Activated T-cell treated with anti-CD3 and anti-CD28 coated beads, Interleukin-2, amount 50 U/mL, for 4 hours (primary cell): ENCODE measurements at regions not wholly inside any gene's neighbourhood (a gene's known extent, or its start where the extent isn't known, plus 50 kb on each side); places are given as distances from the start of the nearest gene placed in this dataset.
"Not testable (repeated sequence)": the region's sequence is repeated elsewhere in the genome, so short reads cannot be mapped to it uniquely, and the experiment has no call there.

Experiments used
- ATAC-seq, 2 donors: fragments of 200-7000 bp; cut with Tn5 transposase; one replicate each; pipeline ENCODE4 v1.10.0; 2021
- DNase-seq: peaks from one replicate; pipeline ENCODE4 v3.0.0-alpha.2; 2020
- H3K27me3 Mint-ChIP-seq: one replicate; pipeline ENCODE4 v1.8.0; 2021; ENCODE audit warnings: low read depth, mixed read lengths
- H3K36me3 Mint-ChIP-seq: one replicate; pipeline ENCODE4 v1.8.0; 2022; ENCODE audit warnings: mixed read lengths; ENCODE audit not compliant: insufficient read depth
- H3K4me1 Mint-ChIP-seq: one replicate; pipeline ENCODE4 v1.8.0; 2021; ENCODE audit warnings: low read depth, mixed read lengths
- H3K4me3 Mint-ChIP-seq: one replicate; pipeline ENCODE4 v1.8.0; 2021; ENCODE audit warnings: mild to moderate bottlenecking, moderate library complexity, mixed read lengths
- H3K9me3 Mint-ChIP-seq: one replicate; pipeline ENCODE4 v1.8.0; 2021; ENCODE audit warnings: mixed read lengths

DNA sequence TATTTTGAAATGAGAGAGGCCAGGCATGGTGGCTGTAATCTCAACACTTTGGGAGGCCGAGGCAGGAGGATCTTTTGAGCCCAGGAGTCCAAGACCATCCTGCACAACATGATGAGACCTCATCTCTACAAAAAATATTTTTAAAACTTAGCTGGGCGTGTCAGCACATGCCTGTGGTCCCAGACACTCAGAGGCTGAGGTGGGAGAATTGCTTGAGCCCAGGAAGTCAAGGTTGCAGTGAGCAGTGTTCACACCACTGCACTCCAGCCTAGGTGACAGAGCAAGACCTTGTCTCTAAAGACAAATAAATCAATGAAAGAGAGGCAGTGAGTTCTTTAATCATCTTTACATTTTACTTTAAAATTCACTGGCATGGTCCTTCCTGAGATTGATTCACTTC lies 124.5 kb downstream of the DUSP6 start:
- Mint-ChIP-seq H3K9me3 (no peaks in the 10 kb centered on the region), H3K4me1 (peaks cover 69% of the 10 kb centered on the region), H3K36me3 (no peaks in the 10 kb centered on the region), H3K27me3 (no peaks in the 10 kb centered on the region), H3K4me3 (no peak overlapping the region)
- DNase-seq (no peak), ATAC-seq (no peak)

DNA sequence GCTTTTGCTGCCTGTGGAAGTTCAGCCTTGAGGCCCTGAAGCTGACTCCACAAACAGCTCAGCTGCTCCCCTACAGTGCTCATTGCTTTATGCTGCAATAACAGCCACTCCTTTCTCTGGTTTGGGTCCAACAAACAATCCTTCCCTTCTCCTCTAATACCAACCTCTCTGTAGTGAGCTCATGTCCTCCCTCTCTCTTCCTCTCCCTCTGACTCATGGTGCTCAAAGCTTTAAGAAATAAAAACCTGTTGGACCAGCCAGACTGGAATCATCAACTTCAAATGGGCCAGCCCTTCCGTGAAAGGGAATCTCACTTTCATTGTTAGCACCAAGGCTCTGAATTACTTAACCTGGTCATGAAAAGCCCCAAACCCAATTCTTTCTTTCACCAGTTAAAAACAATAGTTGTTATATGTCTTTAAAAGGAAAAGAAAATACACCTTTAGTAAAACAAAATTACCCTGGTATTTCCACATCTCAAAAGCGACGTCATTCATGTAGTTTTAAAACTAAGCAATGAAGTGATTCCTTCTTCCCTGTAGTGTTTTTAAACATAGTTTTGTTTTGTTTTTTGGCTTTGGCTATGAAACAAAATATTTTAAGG lies 126.4 kb downstream of the DUSP6 start:
- ATAC-seq (peak; percentile 70), DNase-seq (no peak)
- H3K4me1 Mint-ChIP-seq, result peaks cover 54% of the 10 kb centered on the region
- H3K36me3 Mint-ChIP-seq, result no peaks in the 10 kb centered on the region
- no peaks in the 10 kb centered on the region for H3K9me3 Mint-ChIP-seq
- H3K27me3 Mint-ChIP-seq, result no peaks in the 10 kb centered on the region
- H3K4me3 Mint-ChIP-seq, result peak overlapping the region; percentile 53

DNA sequence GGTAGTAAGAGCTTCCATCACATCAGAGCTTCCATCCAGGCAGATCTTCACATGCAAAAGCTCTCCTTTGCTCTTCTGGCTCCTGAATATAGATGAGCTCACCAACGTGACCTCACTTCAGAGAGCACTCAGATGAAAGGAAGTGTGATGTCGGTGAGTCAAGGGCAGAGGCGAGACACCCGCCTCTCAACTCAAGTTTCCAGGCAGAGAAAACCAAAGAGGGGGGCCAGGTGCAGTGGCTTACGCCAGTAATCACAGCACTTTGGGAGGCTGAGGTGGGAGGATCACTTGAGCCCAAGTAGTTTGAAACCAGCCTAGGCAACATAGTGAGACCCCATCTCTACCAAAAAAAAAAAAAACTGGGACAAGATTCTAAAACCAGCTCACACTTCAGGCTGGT lies 126.9 kb downstream of the DUSP6 start:
- H3K4me3 Mint-ChIP-seq, result peak overlapping the region; percentile 53
- DNase-seq, result peak; percentile 73
- peak; percentile 95 for ATAC-seq
- H3K4me1 Mint-ChIP-seq, result peaks cover 51% of the 10 kb centered on the region
- H3K27me3 Mint-ChIP-seq, result no peaks in the 10 kb centered on the region
- no peaks in the 10 kb centered on the region for H3K36me3 Mint-ChIP-seq
- no peaks in the 10 kb centered on the region for H3K9me3 Mint-ChIP-seq

DNA sequence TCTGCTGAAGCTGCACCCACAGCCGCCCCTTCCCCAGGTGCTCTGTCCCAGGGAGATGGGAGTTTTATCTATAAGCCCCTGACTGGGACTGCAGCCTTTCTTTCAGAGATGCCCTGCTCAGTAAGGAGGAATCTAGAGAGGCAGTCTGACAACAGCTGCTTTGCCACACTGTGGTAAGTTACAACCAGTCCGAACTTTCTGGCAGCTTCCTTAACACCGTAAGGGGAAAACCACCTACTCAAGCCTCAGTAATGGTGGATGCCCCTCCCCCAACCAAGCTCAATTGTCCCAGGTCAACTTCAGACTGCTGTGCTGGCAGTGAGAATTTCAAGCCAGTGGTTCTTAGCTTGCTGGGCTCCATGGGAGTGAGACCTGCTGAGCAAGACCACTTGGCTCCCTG lies 129.7 kb downstream of the DUSP6 start:
- not testable (repeated sequence) for DNase-seq, ATAC-seq, H3K27me3 Mint-ChIP-seq, H3K36me3 Mint-ChIP-seq, H3K9me3 Mint-ChIP-seq, H3K4me3 Mint-ChIP-seq
- peaks cover 38% of the 10 kb centered on the region for H3K4me1 Mint-ChIP-seq

DNA sequence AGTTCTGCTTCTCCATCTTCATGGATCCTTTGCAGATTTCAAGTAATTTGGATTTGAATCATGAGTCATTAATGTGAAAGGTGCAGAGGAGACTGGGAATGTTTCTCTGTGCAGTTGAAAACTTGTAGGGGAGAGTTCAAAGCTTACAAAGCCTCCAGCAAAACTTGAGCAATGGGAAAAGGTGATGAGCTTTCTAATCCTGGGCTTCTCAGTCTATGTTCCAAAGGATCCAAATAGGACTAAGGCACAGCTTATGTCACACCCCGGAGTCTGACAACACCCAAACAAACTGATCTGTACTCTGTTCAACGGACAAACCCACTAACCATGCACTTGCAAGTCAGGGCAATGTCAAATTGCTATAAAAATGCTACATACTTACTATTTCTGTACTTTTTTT lies 134.8 kb downstream of the DUSP6 start:
- peaks cover 5% of the 10 kb centered on the region for H3K4me1 Mint-ChIP-seq
- H3K36me3 Mint-ChIP-seq, result no peaks in the 10 kb centered on the region
- ATAC-seq, result no peak
- H3K27me3 Mint-ChIP-seq, result no peaks in the 10 kb centered on the region
- DNase-seq, result no peak
- no peaks in the 10 kb centered on the region for H3K9me3 Mint-ChIP-seq
- H3K4me3 Mint-ChIP-seq, result no peak overlapping the region

DNA sequence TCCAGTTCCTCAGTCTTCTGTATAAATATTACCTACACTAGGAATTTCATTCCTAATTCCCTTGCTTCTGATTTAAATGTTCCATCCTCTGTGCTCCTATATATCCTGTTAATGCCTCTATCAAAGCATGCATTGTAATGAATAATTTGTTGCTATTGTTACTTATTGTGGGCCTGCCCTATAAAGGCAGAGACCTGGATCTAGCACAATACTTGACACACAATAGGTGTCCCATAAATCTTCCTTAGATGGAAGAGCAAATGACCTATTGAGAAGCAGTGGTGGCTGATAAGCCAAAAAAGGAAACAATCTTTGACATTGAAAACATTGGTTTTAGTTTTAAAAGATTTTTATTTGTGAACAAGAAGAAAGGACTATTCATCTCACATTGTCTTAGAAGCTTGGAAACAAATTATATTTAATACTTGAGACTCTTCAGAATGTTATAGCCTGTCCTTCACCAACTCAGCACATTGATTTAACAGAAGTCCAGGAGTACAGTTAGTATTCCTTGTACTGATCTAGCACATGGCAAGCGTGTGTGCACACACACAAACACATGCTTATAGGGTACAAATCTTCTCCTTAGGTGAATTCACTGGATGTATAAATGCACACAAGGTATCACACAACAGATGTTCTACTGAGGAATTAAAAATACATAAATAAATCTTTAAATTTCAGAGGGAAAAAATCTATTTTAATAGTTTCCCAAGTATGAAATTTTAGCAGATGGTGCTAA lies 135.9 kb downstream of the DUSP6 start:
- Mint-ChIP-seq H3K4me3 (no peak overlapping the region), H3K9me3 (no peaks in the 10 kb centered on the region), H3K4me1 (peaks cover 15% of the 10 kb centered on the region), H3K27me3 (no peaks in the 10 kb centered on the region), H3K36me3 (no peaks in the 10 kb centered on the region)
- DNase-seq (no peak), ATAC-seq (no peak)

DNA sequence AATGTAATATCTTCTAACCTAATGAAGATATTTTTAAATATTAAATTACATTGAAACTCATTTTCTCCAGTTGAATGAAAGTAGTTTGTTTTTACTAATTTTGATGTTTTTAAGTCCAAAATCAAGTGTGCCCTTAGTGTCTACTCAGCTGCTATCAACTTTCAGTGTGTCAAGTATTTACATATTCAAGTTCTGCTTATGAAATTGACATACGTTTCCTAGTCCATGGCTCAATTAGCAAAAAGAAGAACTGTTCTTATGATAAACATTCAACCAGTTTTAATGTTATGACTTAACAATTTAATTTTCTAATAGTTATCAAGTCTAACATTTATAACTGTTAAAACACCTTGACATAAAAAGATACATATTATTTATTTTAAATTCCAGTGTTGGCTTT lies 137.1 kb downstream of the DUSP6 start:
- no peaks in the 10 kb centered on the region for H3K36me3 Mint-ChIP-seq
- no peaks in the 10 kb centered on the region for H3K9me3 Mint-ChIP-seq
- DNase-seq, result no peak
- no peaks in the 10 kb centered on the region for H3K27me3 Mint-ChIP-seq
- peaks cover 15% of the 10 kb centered on the region for H3K4me1 Mint-ChIP-seq
- ATAC-seq, result no peak
- H3K4me3 Mint-ChIP-seq, result no peak overlapping the region

DNA sequence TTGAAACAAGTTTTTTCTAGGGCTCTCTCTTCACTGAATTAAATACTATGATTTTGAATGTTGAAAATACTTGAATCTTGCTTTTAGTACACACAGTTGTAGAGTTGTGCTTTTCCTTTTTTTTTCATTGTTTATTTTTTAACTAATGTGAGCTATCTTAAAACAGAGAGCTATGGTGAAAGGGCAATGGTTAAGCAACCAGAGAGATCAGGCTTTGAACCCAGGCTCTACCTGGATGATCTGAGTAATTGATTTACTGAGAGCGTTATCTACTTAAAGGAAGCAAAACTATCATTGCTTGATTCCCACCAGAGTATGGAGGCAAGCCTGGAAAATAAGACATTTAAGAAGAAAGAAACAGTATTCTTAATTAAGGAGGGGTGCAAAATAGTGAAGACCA lies 138.6 kb downstream of the DUSP6 start:
- Mint-ChIP-seq H3K9me3 (no peaks in the 10 kb centered on the region), H3K27me3 (no peaks in the 10 kb centered on the region), H3K4me3 (no peak overlapping the region), H3K36me3 (no peaks in the 10 kb centered on the region), H3K4me1 (peaks cover 15% of the 10 kb centered on the region)
- DNase-seq (no peak), ATAC-seq (no peak)

DNA sequence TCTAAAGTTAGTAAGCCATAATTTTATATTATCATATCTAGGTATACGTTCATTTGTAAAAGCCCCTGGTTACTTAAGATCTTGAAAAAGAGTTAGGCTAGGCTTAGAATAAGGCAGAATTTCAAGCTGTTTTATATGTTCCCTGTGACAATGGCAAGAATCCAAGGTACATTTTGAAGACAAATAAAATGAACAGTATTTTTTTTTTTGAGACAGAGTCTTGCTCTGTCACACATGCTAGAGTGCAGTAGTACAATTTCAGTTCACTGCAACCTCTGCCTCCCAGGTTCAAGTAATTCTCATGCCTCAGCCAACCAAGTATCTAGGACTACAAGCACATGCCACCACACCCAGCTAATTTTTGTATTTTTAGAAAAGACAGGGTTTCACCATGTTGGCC lies 139.2 kb downstream of the DUSP6 start:
- no peak for DNase-seq
- H3K27me3 Mint-ChIP-seq, result no peaks in the 10 kb centered on the region
- peaks cover 15% of the 10 kb centered on the region for H3K4me1 Mint-ChIP-seq
- H3K36me3 Mint-ChIP-seq, result no peaks in the 10 kb centered on the region
- no peaks in the 10 kb centered on the region for H3K9me3 Mint-ChIP-seq
- no peak for ATAC-seq
- no peak overlapping the region for H3K4me3 Mint-ChIP-seq

DNA sequence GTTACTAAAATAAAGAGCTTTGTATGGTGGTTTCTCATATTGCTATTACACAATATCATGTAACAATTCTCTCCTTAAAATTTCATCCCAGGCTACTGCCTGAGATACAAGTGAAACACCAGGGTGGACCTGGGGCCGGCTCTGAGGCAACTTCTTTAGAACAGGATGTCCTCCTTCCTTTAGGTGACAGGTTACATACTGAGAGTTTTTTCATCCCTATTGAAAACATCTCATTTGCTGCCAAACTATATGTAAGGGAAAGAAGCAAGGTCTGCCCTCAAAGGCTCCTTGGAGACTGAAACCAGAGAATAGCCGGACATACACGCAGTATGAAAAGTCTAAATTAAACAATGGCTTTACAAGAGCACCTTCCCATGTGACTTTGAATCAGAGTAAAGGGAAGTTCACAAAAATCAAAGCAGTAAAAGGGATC lies 139.9 kb downstream of the DUSP6 start:
- no peak for ATAC-seq
- H3K9me3 Mint-ChIP-seq, result no peaks in the 10 kb centered on the region
- H3K4me3 Mint-ChIP-seq, result no peak overlapping the region
- H3K27me3 Mint-ChIP-seq, result no peaks in the 10 kb centered on the region
- no peak for DNase-seq
- H3K36me3 Mint-ChIP-seq, result no peaks in the 10 kb centered on the region
- peaks cover 15% of the 10 kb centered on the region for H3K4me1 Mint-ChIP-seq

DNA sequence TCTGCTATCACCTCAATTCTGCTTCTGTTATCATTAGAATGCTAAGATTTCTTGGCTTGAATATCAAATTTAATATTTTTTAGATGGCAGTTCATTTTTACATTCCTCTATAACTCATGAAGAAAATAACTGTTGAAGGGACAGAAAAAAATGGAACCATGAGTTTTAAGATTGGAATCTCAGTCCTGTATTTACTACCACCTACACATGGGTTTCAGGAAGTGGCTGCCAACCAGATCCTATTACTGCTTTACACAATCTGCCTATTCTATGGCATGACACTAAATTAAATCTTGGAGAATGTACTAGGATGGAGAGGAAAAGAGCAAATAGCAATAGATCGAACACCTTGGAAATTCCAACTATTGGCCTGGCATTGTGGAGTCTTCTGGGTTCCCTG lies 140.8 kb downstream of the DUSP6 start:
- ATAC-seq, result no peak

DNA sequence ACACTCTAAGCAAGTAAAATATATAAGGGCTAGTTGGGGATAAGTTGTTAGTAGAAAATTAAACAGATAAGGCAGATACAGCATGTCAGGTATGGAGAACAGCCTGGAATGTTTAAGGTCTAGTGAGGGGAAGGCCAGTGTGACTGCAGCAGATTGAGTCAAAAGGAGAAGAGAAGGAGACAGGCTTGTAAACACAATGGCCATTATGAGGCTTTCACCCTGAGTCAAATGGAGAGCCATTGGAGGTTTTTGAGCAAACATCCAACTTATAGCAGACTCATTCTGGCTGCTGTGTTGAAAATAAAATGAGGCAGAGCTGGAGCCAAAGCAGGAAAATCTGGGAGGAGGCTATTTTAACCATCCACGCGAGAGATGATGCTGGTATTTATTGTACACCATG lies 142.0 kb downstream of the DUSP6 start:
- Mint-ChIP-seq H3K4me3 (no peak overlapping the region), H3K27me3 (no peaks in the 10 kb centered on the region), H3K36me3 (no peaks in the 10 kb centered on the region), H3K4me1 (peaks cover 20% of the 10 kb centered on the region), H3K9me3 (no peaks in the 10 kb centered on the region)
- DNase-seq, result no peak
- no peak for ATAC-seq

More for the DNA sequence above, 140.8 kb downstream of the DUSP6 start:
- DNase-seq, result no peak
- peaks cover 16% of the 10 kb centered on the region for H3K4me1 Mint-ChIP-seq
- H3K4me3 Mint-ChIP-seq, result no peak overlapping the region
- no peaks in the 10 kb centered on the region for H3K36me3 Mint-ChIP-seq
- no peaks in the 10 kb centered on the region for H3K27me3 Mint-ChIP-seq
- H3K9me3 Mint-ChIP-seq, result no peaks in the 10 kb centered on the region

DNA sequence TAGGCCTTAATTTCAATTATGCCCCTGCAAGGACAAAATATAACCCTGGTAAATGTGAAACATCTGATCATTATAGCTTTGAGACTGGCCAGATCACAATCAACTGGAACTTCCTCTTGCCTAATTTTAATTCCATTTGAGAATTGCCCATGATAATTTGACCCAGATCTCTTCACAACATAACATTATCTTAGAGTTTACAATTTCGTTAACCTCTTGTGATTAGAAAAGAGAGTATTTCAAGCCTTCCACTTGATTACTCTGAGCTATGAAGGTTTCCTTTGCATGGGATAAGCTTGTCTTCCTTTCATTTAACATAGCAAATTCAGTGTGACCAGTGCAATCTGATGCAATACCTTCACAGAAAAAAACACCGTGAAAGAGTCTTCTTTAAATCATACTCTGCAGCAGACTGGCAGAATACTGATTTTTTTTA lies 143.6 kb downstream of the DUSP6 start:
- DNase-seq (no peak), ATAC-seq (no peak)
- peaks cover 18% of the 10 kb centered on the region for H3K4me1 Mint-ChIP-seq
- H3K4me3 Mint-ChIP-seq, result no peak overlapping the region
- no peaks in the 10 kb centered on the region for H3K36me3 Mint-ChIP-seq
- no peaks in the 10 kb centered on the region for H3K27me3 Mint-ChIP-seq
- no peaks in the 10 kb centered on the region for H3K9me3 Mint-ChIP-seq

DNA sequence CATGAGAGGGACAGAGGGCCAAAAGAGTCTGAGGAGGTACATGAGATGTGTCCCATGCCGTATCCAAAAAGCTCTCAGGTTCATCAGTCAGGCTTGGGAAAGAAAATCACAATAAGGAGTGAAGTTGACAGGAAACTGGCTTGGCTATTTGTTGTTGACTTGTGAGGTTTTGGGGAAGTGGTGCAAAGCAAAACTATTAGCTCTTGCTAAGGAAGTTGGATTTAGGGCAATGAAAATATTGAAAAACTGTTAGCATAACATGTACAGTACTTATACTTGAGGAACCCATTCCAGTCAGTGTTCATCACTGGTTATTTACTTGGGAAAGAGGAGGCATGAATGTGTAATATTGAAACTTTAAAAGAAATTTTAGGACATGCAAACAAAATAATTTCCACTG lies 145.9 kb downstream of the DUSP6 start:
- Mint-ChIP-seq H3K9me3 (no peaks in the 10 kb centered on the region), H3K36me3 (no peaks in the 10 kb centered on the region), H3K4me1 (peaks cover 10% of the 10 kb centered on the region), H3K27me3 (no peaks in the 10 kb centered on the region), H3K4me3 (no peak overlapping the region)
- ATAC-seq (no peak), DNase-seq (no peak)

DNA sequence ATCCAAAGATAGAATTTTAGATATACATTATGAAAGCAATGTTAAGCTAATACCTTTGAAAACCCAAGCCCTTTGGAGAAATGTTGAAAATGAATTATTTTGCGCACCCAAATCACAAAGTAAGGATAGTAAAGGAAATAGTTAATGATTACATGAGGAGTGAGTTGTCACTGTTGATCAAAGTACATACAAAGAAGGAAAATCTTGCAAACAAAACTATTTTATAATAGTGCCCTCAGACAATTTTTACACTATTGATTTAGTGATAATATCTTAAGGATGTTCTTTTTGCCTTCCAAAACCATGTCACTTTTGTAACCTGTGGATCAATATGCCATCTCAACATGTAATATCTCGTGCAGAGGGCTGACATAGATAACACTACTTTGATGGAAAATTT lies 146.8 kb downstream of the DUSP6 start:
- Mint-ChIP-seq H3K4me3 (no peak overlapping the region), H3K27me3 (no peaks in the 10 kb centered on the region), H3K9me3 (no peaks in the 10 kb centered on the region), H3K36me3 (no peaks in the 10 kb centered on the region), H3K4me1 (peaks cover 10% of the 10 kb centered on the region)
- DNase-seq (no peak), ATAC-seq (no peak)
